GM12878 (cell line): ENCODE measurements at regions not wholly inside any gene's neighbourhood (a gene's known extent, or its start where the extent isn't known, plus 50 kb on each side); places are given as distances from the start of the nearest gene placed in this dataset.

Experiments
- ATAC-seq: fragments of 200-7000 bp; cut with Tn5 transposase; 3 replicates; pipeline ENCODE4 v1.9.1; 2020; ENCODE audit warnings: mild to moderate bottlenecking, moderate library complexity
- BruUV-seq: library from RNA; stranded (reverse); fragments of 400-500 nt; replicated peaks from 2 replicates; lab custom pipeline; 2021; lab: Mats Ljungman, UMichigan
- CTCF ChIA-PET: fragments of 300-600 bp; sonication (Branson Sonifier 250); formaldehyde crosslinking; extraction: SDS; loops from one replicate; lab custom pipeline; 2021; ENCODE audit warnings: inconsistent platforms; lab: Yijun Ruan, JAX
- POLR2A ChIA-PET: fragments of 350-600 bp; formaldehyde crosslinking; extraction: SDS; loops from one replicate; lab custom pipeline; 2021; ENCODE audit warnings: inconsistent platforms; lab: Charles Lee
- RAD21 ChIA-PET: fragments of 300-600 bp; sonication (Branson Sonifier 250); formaldehyde crosslinking; loops from one replicate; lab custom pipeline; 2023; ENCODE audit warnings: antibody characterized with exemption; ENCODE audit not compliant: unreplicated experiment; lab: Charles Lee
- SMC1A ChIA-PET: fragments of 300-600 bp; sonication (Branson Sonifier 250); formaldehyde crosslinking; loops from one replicate; lab custom pipeline; 2023; ENCODE audit not compliant: unreplicated experiment, uncharacterized antibody; lab: Charles Lee
- DNase-seq: peaks from one replicate; pipeline ENCODE4 v3.0.0-alpha.2; 2011; ENCODE audit warnings: low read depth, low spot score
- FAIRE-seq: peaks from 3 replicates; lab custom pipeline; 2011; peaks lifted over from hg19 to GRCh38; lab: Jason Lieb, UNC
- H2AFZ ChIP-seq: 2 replicates; pipeline ENCODE4 v1.6.0; 2011; ENCODE audit warnings: low read depth, low read length, control low read depth; ENCODE audit not compliant: control insufficient read depth
- H3K27ac ChIP-seq: 2 replicates; pipeline ENCODE4 v1.5.1; 2011; ENCODE audit warnings: control low read depth; ENCODE audit not compliant: control insufficient read depth, insufficient read depth
- H3K27me3 ChIP-seq, 2 experiments: replicated peaks in 1 of 2; 2 replicates each; pipeline versions ENCODE4 v1.6.0 to v1.6.1; 2011; ENCODE audit warnings: low read length in 1 of 2; ENCODE audit not compliant: control insufficient read depth in 2 of 2, insufficient read depth in 2 of 2
- H3K36me3 ChIP-seq, 2 experiments: 2 replicates each; pipeline ENCODE4 v1.5.1; 2011; ENCODE audit warnings: low read length in 1 of 2; ENCODE audit not compliant: control insufficient read depth in 2 of 2, insufficient read depth in 2 of 2
- H3K4me1 ChIP-seq: 2 replicates; pipeline ENCODE4 v1.6.1; 2011; ENCODE audit warnings: mild to moderate bottlenecking, low read length, moderate library complexity, mixed read lengths; ENCODE audit not compliant: control insufficient read depth, insufficient read depth
- H3K4me2 ChIP-seq: 2 replicates; pipeline ENCODE4 v1.6.0; 2011; ENCODE audit warnings: control low read depth; ENCODE audit not compliant: control insufficient read depth, insufficient read depth
- H3K4me3 ChIP-seq: fragments of 200-600 bp; sonication (generic); 2 replicates; pipeline ENCODE4 v1.5.1; 2016
- H3K79me2 ChIP-seq: 2 replicates; pipeline ENCODE4 v1.6.0; 2011; ENCODE audit warnings: low read length; ENCODE audit not compliant: control insufficient read depth, insufficient read depth
- H3K9ac ChIP-seq: 2 replicates; pipeline ENCODE4 v1.8.0; 2011; ENCODE audit warnings: low read length, control low read depth, mixed read lengths; ENCODE audit not compliant: control insufficient read depth, insufficient read depth
- H3K9me3 ChIP-seq: replicated peaks from 3 replicates; pipeline ENCODE4 v1.5.1; 2011; ENCODE audit warnings: mild to moderate bottlenecking, low read length; ENCODE audit not compliant: control insufficient read depth, insufficient read depth
- H4K20me1 ChIP-seq: 2 replicates; pipeline ENCODE4 v1.6.0; 2011; ENCODE audit not compliant: control insufficient read depth, insufficient read depth
- BACH1 ChIP-seq: fragments of 450-650 bp; IDR thresholded peaks from 2 replicates; pipeline ENCODE4 v1.6.1; 2017; ENCODE audit warnings: mild to moderate bottlenecking, borderline replicate concordance
- CREB1 ChIP-seq: IDR thresholded peaks from 2 replicates; pipeline ENCODE4 v1.6.1; 2012; ENCODE audit warnings: low read depth, mild to moderate bottlenecking, inconsistent platforms
- CUX1 ChIP-seq: IDR thresholded peaks from 2 replicates; pipeline ENCODE4 v1.6.1; 2012; ENCODE audit warnings: improper control_type of control experiment, low read depth, low read length; ENCODE audit not compliant: insufficient replicate concordance
- HSF1 ChIP-seq: fragments of 150-350 bp; IDR thresholded peaks from 2 replicates; pipeline ENCODE4 v1.6.1; 2014; ENCODE audit warnings: mild to moderate bottlenecking, low read depth, low read length
- MEF2A ChIP-seq: IDR thresholded peaks from 2 replicates; pipeline ENCODE4 v1.6.1; 2011; ENCODE audit warnings: low read depth, mild to moderate bottlenecking, low read length, moderate library complexity; ENCODE audit not compliant: insufficient read depth
- MTA2 ChIP-seq: fragments of 450-650 bp; IDR thresholded peaks from 2 replicates; pipeline ENCODE4 v1.6.1; 2016; ENCODE audit warnings: low read depth, mild to moderate bottlenecking, moderate library complexity
- RAD51 ChIP-seq: fragments of 450-650 bp; IDR thresholded peaks from 2 replicates; pipeline ENCODE4 v1.6.1; 2016; ENCODE audit warnings: moderate library complexity, mild to moderate bottlenecking, inconsistent platforms
- RELB ChIP-seq: fragments of 450-650 bp; IDR thresholded peaks from 2 replicates; pipeline ENCODE4 v1.6.1; 2017; ENCODE audit warnings: low read depth, mild to moderate bottlenecking, moderate library complexity
- SMC3 ChIP-seq: IDR thresholded peaks from 2 replicates; pipeline ENCODE4 v1.6.1; 2011; ENCODE audit warnings: low read length, improper control_type of control experiment, borderline replicate concordance
- SPI1 ChIP-seq: IDR thresholded peaks from 2 replicates; pipeline ENCODE4 v1.6.1; 2011; ENCODE audit warnings: low read depth, mild to moderate bottlenecking, low read length, moderate library complexity, borderline replicate concordance; ENCODE audit not compliant: insufficient read depth
- ZBTB33 ChIP-seq: fragments of 450-650 bp; IDR thresholded peaks from 2 replicates; pipeline ENCODE4 v1.6.1; 2017; ENCODE audit warnings: mild to moderate bottlenecking
- WGBS: methylation state at CpG from one replicate; pipeline ENCODE4 v1.1.6; 2016; ENCODE audit warnings: low lambda C conversion rate; ENCODE audit not compliant: insufficient replicate concordance, insufficient coverage; ENCODE audit errors: missing lambda C conversion rate; 5-methylcytosine and 5-hydroxymethylcytosine counted together
- in situ Hi-C: fragments of 300-500 bp; cut with MboI; formaldehyde crosslinking; loops from 9 replicates; pipeline ENCODE4 v1.14.3; 2018; ENCODE audit warnings: mixed read lengths
- intact Hi-C: fragments of 100-400 bp; cut with micrococcal nuclease; formaldehyde crosslinking; loops from one replicate; pipeline ENCODE4 v1.14.2; 2022; ENCODE audit not compliant: unreplicated experiment

GRCh38 chr2:147689220-147689909 is 155.5 kb upstream of the ACVR2A start:
- Histone ChIP-seq H3K79me2 (no peaks in the 10 kb centered on the region), H3K9ac (no peak overlapping the region), H3K36me3 (no peaks in the 10 kb centered on the region), H3K9me3 (no peaks in the 10 kb centered on the region; the same call in 2 of the 3 replicates), H3K4me2 (0 out of 2 replicates have a peak overlapping the region, but pooled peaks have one; percentile 2), H2AFZ (no peak overlapping the region), H3K4me1 (peaks cover 12% of the 10 kb centered on the region), H3K4me3 (no peak overlapping the region), H3K27ac (no peak overlapping the region), H3K27me3 (no peaks in the 10 kb centered on the region), H4K20me1 (no peaks in the 10 kb centered on the region)
- DNase-seq (peak; percentile 77), ATAC-seq (peak; percentile 100), FAIRE-seq (peak; percentile 82)
- SMC1A ChIA-PET, result interaction anchor here (0.8 to 2.1 kb wide), 7 partner anchors 25 to 64 kb away, joined by 3 to 9 read pairs (median 3); no protein-coding TSS in a partner anchor
- in situ Hi-C loops (no loop called here), intact Hi-C loops (loop anchor here (2.0 kb wide), 1 partner anchor 53 kb away; no protein-coding TSS in a partner anchor)
- RAD21 ChIA-PET, result interaction anchor here (0.8 to 1.3 kb wide), 3 partner anchors 45 to 61 kb away, joined by 3 to 4 read pairs (median 3); no protein-coding TSS in a partner anchor
- no TSS peak for BruUV-seq
- POLR2A ChIA-PET, result no interaction called here
- WGBS, result 0% methylated on average over 2 of the region's 2 CpGs
- CTCF ChIA-PET, result interaction anchor here (0.6 to 0.9 kb wide), 2 partner anchors 19 to 33 kb away, joined by 3 read pairs; no protein-coding TSS in a partner anchor
- TF ChIP-seq SMC3, result peak; percentile 19; the same call in 1 of the 2 replicates
- peak; percentile 92 for TF ChIP-seq RELB
- TF ChIP-seq MTA2, result peak; percentile 90
- peak; percentile 26 for TF ChIP-seq CUX1
- TF ChIP-seq ZBTB33, result no peak
- TF ChIP-seq MEF2A, result peak; percentile 30; the same call in 1 of the 2 replicates
- TF ChIP-seq HSF1, result no peak
- TF ChIP-seq SPI1, result peak; percentile 99
- no peak for TF ChIP-seq RAD51
- 0 out of 2 replicates have a peak, but pooled peaks have one; percentile 19 for TF ChIP-seq CREB1
- TF ChIP-seq BACH1, result peak; percentile 63; the same call in 1 of the 2 replicates
